Endothelial cell of umbilical vein (primary cell): ENCODE measurements at regions not wholly inside any gene's neighbourhood (a gene's known extent, or its start where the extent isn't known, plus 50 kb on each side); places are given as distances from the start of the nearest gene placed in this dataset.

Experiments used
- BruUV-seq: library from RNA; stranded (reverse); fragments of 400-500 nt; replicated peaks from 2 replicates; lab custom pipeline; 2021; lab: Mats Ljungman, UMichigan
- CTCF ChIA-PET: fragments of 300-600, 350-600 bp; sonication (Branson Sonifier 250); formaldehyde crosslinking; loops from one replicate; lab custom pipeline; 2021; ENCODE audit warnings: antibody characterized with exemption, inconsistent platforms; lab: Charles Lee
- POLR2A ChIA-PET: fragments of 300-600, 350-600 bp; sonication (Branson Sonifier 250); formaldehyde crosslinking; loops from one replicate; lab custom pipeline; 2021; ENCODE audit warnings: antibody characterized with exemption, inconsistent platforms; lab: Charles Lee
- DNase-seq: peaks from one replicate; pipeline ENCODE4 v3.0.0-alpha.2; 2011; ENCODE audit warnings: low read depth, low spot score
- FAIRE-seq: peaks from 2 replicates; lab custom pipeline; 2011; peaks lifted over from hg19 to GRCh38; lab: Jason Lieb, UNC
- H2AFZ ChIP-seq: 2 replicates; pipeline ENCODE4 v1.6.0; 2012; ENCODE audit warnings: low read depth, low read length, control low read depth, inconsistent platforms
- H3K27ac ChIP-seq: 2 replicates; pipeline ENCODE4 v1.5.1; 2011; ENCODE audit warnings: low read depth, mild to moderate bottlenecking, control low read depth, low read length, moderate library complexity; ENCODE audit not compliant: insufficient read depth
- H3K27me3 ChIP-seq, 2 experiments: 2 replicates each; pipeline versions ENCODE4 v1.6.0 to v1.6.1; 2011; ENCODE audit warnings: low read length in 2 of 2, mixed read lengths in 1 of 2; ENCODE audit not compliant: control insufficient read depth in 2 of 2, insufficient read depth in 2 of 2
- H3K36me3 ChIP-seq, 2 experiments: 2 replicates in 1 of 2; 3 replicates in 1 of 2; pipeline ENCODE4 v1.5.1; 2011; ENCODE audit warnings: low read length in 2 of 2, mild to moderate bottlenecking in 1 of 2, moderate library complexity in 1 of 2; ENCODE audit not compliant: control insufficient read depth in 2 of 2, insufficient read depth in 2 of 2; ENCODE audit errors: extremely low read depth in 1 of 2
- H3K4me1 ChIP-seq: 3 replicates; pipeline ENCODE4 v1.5.1; 2011; ENCODE audit warnings: mild to moderate bottlenecking, low read length; ENCODE audit not compliant: control insufficient read depth, insufficient read depth; ENCODE audit errors: extremely low read depth
- H3K4me2 ChIP-seq: 2 replicates; pipeline ENCODE4 v1.6.1; 2011; ENCODE audit warnings: low read length, control low read depth, mixed read lengths; ENCODE audit not compliant: insufficient read depth
- H3K4me3 ChIP-seq, 3 experiments: fragments of 200-600 bp in 1 of 3; sonication (generic), shearing (Covaris generic) in 1 of 3; replicated peaks in 1 of 3; 2 replicates each; pipeline ENCODE4 v1.5.1; 2011 to 2016; ENCODE audit warnings: control low read depth in 3 of 3, low read length in 3 of 3, mild to moderate bottlenecking in 2 of 3, inconsistent platforms in 1 of 3, low read depth in 1 of 3, moderate library complexity in 1 of 3; ENCODE audit not compliant: insufficient read depth in 1 of 3
- H3K79me2 ChIP-seq: 2 replicates; pipeline ENCODE4 v1.6.0; 2012; ENCODE audit warnings: low read length, inconsistent platforms; ENCODE audit not compliant: control insufficient read depth, insufficient read depth
- H3K9ac ChIP-seq: replicated peaks from 2 replicates; pipeline ENCODE3; 2011; ENCODE audit warnings: low read length, control low read depth; ENCODE audit not compliant: insufficient read depth; ENCODE audit errors: extremely low read depth
- H3K9me1 ChIP-seq: replicated peaks from 3 replicates; pipeline ENCODE4 v1.6.0; 2011; ENCODE audit warnings: mild to moderate bottlenecking, low read length; ENCODE audit not compliant: control insufficient read depth, insufficient read depth; ENCODE audit errors: extremely low read depth
- H3K9me3 ChIP-seq: replicated peaks from 2 replicates; pipeline ENCODE4 v1.5.1; 2012; ENCODE audit warnings: low read length, inconsistent platforms; ENCODE audit not compliant: control insufficient read depth, insufficient read depth
- H4K20me1 ChIP-seq: replicated peaks from 2 replicates; pipeline ENCODE3; 2011; ENCODE audit warnings: mild to moderate bottlenecking, low read length; ENCODE audit not compliant: control insufficient read depth, insufficient read depth; ENCODE audit errors: extremely low read depth
- EZH2 ChIP-seq: IDR thresholded peaks from 2 replicates; pipeline ENCODE4 v1.6.1; 2012; ENCODE audit warnings: borderline replicate concordance, low read depth, mild to moderate bottlenecking, moderate library complexity, low read length, inconsistent platforms; ENCODE audit not compliant: severe bottlenecking
- FOS ChIP-seq: IDR thresholded peaks from 2 replicates; pipeline ENCODE4 v1.6.1; 2011; ENCODE audit warnings: mild to moderate bottlenecking, low read length, moderate library complexity, borderline replicate concordance; ENCODE audit not compliant: insufficient read depth
- GATA2 ChIP-seq: IDR thresholded peaks from 2 replicates; pipeline ENCODE4 v1.7.0; 2011; ENCODE audit warnings: low read depth, mild to moderate bottlenecking, moderate library complexity, mixed read lengths, low read length; ENCODE audit not compliant: insufficient read length, insufficient read depth
- JUN ChIP-seq: IDR thresholded peaks from 2 replicates; pipeline ENCODE4 v1.6.1; 2011; ENCODE audit warnings: borderline replicate concordance, low read depth; ENCODE audit not compliant: insufficient read length, insufficient read depth
- MYC ChIP-seq: IDR thresholded peaks from one replicate; pipeline ENCODE4 v1.6.1; 2011; ENCODE audit warnings: mild to moderate bottlenecking, low read depth, low read length
- POLR2A ChIP-seq: IDR thresholded peaks from 2 replicates; pipeline ENCODE4 v1.6.1; 2012; ENCODE audit warnings: low read depth, mild to moderate bottlenecking, control low read depth, low read length
- POLR2AphosphoS5 ChIP-seq: IDR thresholded peaks from 2 replicates; pipeline ENCODE4 v1.6.1; 2012; ENCODE audit warnings: low read depth, mild to moderate bottlenecking, control low read depth, low read length, moderate library complexity; ENCODE audit not compliant: insufficient read depth
- dilution Hi-C: fragments of 300-500 bp; cut with MboI; formaldehyde crosslinking; loops from one replicate; pipeline ENCODE4 v1.15.0; 2019; ENCODE audit warnings: low sequenced_read_pairs; ENCODE audit not compliant: extremely low pct_ligation_motif_present
- intact Hi-C: fragments of 100-400 bp; cut with micrococcal nuclease; formaldehyde crosslinking; loops from one replicate; pipeline ENCODE4 v1.10.0; 2022
- TF ChIP-seq, protein P1 (sequence below): IDR thresholded peaks from 2 replicates; pipeline ENCODE4 v1.6.1; 2011; ENCODE audit not compliant: insufficient read depth, insufficient read length
- TF ChIP-seq, protein P2 (sequence below), 2 donors: IDR thresholded peaks; 1 replicate in 1 of 2; 2 replicates in 1 of 2; pipeline ENCODE4 v1.5.1; 2011; ENCODE audit warnings: low read length in 2 of 2, mild to moderate bottlenecking in 2 of 2, moderate library complexity in 2 of 2, control low read depth in 1 of 2, inconsistent platforms in 1 of 2, low read depth in 1 of 2; ENCODE audit not compliant: insufficient read depth in 1 of 2; ENCODE audit errors: extremely low read depth in 1 of 2

DNA sequence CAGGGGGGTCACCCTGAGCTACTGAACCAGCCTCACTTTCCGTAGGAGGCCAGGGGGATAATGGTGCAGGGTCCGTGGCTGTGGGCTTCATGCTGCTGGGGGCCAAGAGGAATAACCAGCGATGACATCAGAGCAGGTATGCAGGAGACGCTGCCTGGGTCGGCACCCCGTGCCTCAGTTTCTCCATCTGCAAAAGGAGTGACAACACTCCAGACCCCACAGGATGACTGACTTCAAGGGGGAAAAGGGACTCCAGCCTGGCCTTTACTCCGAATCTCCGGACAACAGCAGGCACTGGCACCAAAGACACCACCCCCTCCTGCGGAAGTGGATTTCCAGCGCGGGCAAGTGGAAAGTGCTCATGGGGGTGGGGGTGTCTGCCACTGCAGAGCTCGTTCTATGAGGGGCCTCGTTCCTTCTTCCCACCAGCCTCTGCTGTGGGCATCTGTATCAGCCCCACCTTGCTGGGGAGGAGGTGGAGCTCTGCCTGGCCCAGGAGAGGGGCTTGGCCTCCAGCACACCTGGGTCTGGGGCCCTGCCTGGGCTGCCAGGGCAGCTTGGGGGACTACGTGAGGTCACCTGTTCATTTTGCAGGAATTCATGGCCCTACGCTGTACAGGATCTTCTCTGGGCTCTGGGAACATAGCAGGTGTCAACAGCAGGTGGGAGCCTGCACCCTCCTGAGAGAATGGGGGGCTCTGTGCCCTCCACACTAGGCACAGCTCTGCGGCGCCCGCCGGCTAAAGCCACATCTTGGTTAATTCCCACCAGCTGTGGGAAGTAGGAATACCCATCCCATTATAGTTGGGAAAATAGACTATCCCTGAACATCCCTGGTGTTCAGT lies 216.6 kb upstream of the C14orf180 start:
- intact Hi-C loops, result no loop called here
- TF ChIP-seq JUN (no peak), POLR2AphosphoS5 (no peak), EZH2 (no peak), FOS (no peak), POLR2A (no peak)
- Histone ChIP-seq H3K36me3 (no peaks in the 10 kb centered on the region), H3K27ac (no peak overlapping the region), H3K4me2 (no peak overlapping the region), H3K9me3 (no peaks in the 10 kb centered on the region), H3K9ac (no peak overlapping the region), H3K4me3 (no peak overlapping the region), H2AFZ (no peak overlapping the region), H3K27me3 (no peaks in the 10 kb centered on the region), H3K79me2 (no peaks in the 10 kb centered on the region), H4K20me1 (no peaks in the 10 kb centered on the region), H3K9me1 (no peaks in the 10 kb centered on the region), H3K4me1 (no peaks in the 10 kb centered on the region)
- ChIA-PET CTCF (no interaction called here), POLR2A (no interaction called here)
- dilution Hi-C loops, result no loop called here
- FAIRE-seq (no peak), DNase-seq (no peak)
- no TSS peak for BruUV-seq

DNA sequence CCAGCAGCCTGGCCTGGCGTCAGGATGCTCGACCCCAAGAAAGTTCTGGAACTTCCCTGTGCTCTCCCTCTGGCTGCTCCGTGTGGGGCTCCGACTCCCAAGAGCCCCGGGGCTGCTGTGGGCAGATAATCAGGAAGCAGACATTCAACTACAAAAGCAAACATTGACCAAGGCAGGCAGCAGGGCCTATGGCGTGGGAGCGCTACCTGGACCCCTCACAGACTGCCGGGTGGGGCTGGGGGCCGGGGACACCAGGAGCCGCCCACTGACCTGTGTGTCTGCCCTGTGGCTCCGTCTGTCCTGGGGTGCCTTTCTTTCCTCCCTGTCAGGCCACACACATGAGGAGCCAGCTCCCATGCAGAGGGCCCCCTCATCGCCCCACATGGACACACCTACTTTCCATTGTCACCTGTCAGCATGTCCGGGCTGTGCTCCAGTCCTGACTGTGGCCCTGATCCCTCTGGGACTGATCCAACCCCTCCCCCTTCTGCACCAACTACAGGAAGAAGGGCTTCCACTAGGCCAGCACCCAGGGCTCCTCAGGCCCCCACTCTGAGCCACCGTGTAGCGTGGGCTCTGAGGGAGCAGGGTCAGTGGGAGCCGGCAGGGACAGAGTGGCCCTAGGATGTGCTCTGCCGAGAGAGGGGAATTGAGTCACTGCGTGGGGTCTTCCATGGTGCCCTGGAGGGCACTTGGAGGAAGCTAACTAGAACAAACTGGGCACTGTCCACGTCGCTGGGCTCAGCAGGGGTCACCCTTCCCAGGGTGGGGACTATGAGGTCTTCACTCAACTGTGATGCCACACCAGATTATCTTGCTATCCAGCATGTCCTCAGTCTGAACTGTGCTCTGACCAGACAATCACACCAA lies 215.4 kb upstream of the C14orf180 start:
- H3K27me3 ChIP-seq, result no peaks in the 10 kb centered on the region
- no peak overlapping the region for H3K27ac ChIP-seq
- H3K36me3 ChIP-seq, result no peaks in the 10 kb centered on the region
- no peak overlapping the region for H3K4me2 ChIP-seq
- TF ChIP-seq POLR2AphosphoS5 (no peak), GATA2 (no peak), EZH2 (no peak), POLR2A (no peak), MYC (no peak), JUN (no peak)
- TF ChIP-seq, protein P1, sequence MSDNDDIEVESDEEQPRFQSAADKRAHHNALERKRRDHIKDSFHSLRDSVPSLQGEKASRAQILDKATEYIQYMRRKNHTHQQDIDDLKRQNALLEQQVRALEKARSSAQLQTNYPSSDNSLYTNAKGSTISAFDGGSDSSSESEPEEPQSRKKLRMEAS, result no peak
- TF ChIP-seq, protein P2, sequence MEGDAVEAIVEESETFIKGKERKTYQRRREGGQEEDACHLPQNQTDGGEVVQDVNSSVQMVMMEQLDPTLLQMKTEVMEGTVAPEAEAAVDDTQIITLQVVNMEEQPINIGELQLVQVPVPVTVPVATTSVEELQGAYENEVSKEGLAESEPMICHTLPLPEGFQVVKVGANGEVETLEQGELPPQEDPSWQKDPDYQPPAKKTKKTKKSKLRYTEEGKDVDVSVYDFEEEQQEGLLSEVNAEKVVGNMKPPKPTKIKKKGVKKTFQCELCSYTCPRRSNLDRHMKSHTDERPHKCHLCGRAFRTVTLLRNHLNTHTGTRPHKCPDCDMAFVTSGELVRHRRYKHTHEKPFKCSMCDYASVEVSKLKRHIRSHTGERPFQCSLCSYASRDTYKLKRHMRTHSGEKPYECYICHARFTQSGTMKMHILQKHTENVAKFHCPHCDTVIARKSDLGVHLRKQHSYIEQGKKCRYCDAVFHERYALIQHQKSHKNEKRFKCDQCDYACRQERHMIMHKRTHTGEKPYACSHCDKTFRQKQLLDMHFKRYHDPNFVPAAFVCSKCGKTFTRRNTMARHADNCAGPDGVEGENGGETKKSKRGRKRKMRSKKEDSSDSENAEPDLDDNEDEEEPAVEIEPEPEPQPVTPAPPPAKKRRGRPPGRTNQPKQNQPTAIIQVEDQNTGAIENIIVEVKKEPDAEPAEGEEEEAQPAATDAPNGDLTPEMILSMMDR (IDR thresholded peaks at IDR 0.05; ENCODE audit: extremely low read depth in 1 of 2, insufficient read depth in 1 of 2, low read depth in 1 of 2, low read length in 2 of 2), result no peak
- intact Hi-C loops (no loop called here), dilution Hi-C loops (no loop called here)
- no peak for FAIRE-seq
- BruUV-seq, result no TSS peak
- CTCF ChIA-PET, result interaction anchor here (1.1 kb wide), 1 partner anchor 20 kb away, joined by 3 read pairs; no protein-coding TSS in a partner anchor
- no peaks in the 10 kb centered on the region for H3K9me3 ChIP-seq
- no peak overlapping the region for H3K9ac ChIP-seq
- no peaks in the 10 kb centered on the region for H3K9me1 ChIP-seq
- no peak overlapping the region for H3K4me3 ChIP-seq
- H4K20me1 ChIP-seq, result no peaks in the 10 kb centered on the region
- H2AFZ ChIP-seq, result no peak overlapping the region
- no peaks in the 10 kb centered on the region for H3K4me1 ChIP-seq
- POLR2A ChIA-PET, result no interaction called here
- no peaks in the 10 kb centered on the region for H3K79me2 ChIP-seq
- DNase-seq, result no peak
